Smooth muscle cell (in vitro differentiated cells): ENCODE measurements at regions not wholly inside any gene's neighbourhood (a gene's known extent, or its start where the extent isn't known, plus 50 kb on each side); places are given as distances from the start of the nearest gene placed in this dataset.

Source experiments
- DNase-seq: peaks from one replicate; lab custom pipeline; 2025; ENCODE audit not compliant: unreplicated experiment; lab: John Stamatoyannopoulos, UW
- H2AFZ ChIP-seq: fragments of 200-600 bp; sonication (generic); 2 replicates; pipeline ENCODE4 v1.6.0; 2016; ENCODE audit warnings: antibody characterized with exemption, low read depth, mild to moderate bottlenecking
- H3F3A ChIP-seq: fragments of 200-600 bp; sonication (generic); 2 replicates; pipeline ENCODE4 v1.6.0; 2017; ENCODE audit warnings: antibody characterized with exemption, low read depth
- H3K27ac ChIP-seq: fragments of 200-600 bp; sonication (generic); 2 replicates; pipeline ENCODE4 v1.5.1; 2016; ENCODE audit warnings: low read depth, mild to moderate bottlenecking
- H3K27me3 ChIP-seq: fragments of 200-600 bp; sonication (generic); 2 replicates; pipeline ENCODE4 v1.6.1; 2016; ENCODE audit warnings: low read depth, mild to moderate bottlenecking
- H3K36me3 ChIP-seq: fragments of 200-600 bp; sonication (generic); 2 replicates; pipeline ENCODE4 v1.5.1; 2016; ENCODE audit warnings: low read depth
- H3K4me1 ChIP-seq: fragments of 200-600 bp; sonication (generic); 2 replicates; pipeline ENCODE4 v1.5.1; 2016; ENCODE audit warnings: low read depth
- H3K4me2 ChIP-seq: fragments of 200-600 bp; sonication (generic); 2 replicates; pipeline ENCODE4 v1.6.0; 2016; ENCODE audit warnings: mild to moderate bottlenecking
- H3K4me3 ChIP-seq: fragments of 200-600 bp; sonication (generic); 2 replicates; pipeline ENCODE4 v1.5.1; 2016; ENCODE audit warnings: mild to moderate bottlenecking
- H3K79me2 ChIP-seq: fragments of 200-600 bp; sonication (generic); 2 replicates; pipeline ENCODE4 v1.6.0; 2016; ENCODE audit warnings: low read depth, mild to moderate bottlenecking
- H3K9ac ChIP-seq: fragments of 200-600 bp; sonication (generic); 2 replicates; pipeline ENCODE4 v1.6.0; 2016; ENCODE audit warnings: low read depth
- H3K9me3 ChIP-seq: fragments of 200-600 bp; sonication (generic); replicated peaks from 2 replicates; pipeline ENCODE4 v1.5.1; 2016; ENCODE audit warnings: low read depth
- H4K20me1 ChIP-seq: fragments of 200-600 bp; sonication (generic); 2 replicates; pipeline ENCODE4 v1.6.0; 2016; ENCODE audit warnings: low read depth
- CTCF ChIP-seq: fragments of 200-600 bp; sonication (generic); IDR thresholded peaks from 2 replicates; pipeline ENCODE4 v1.5.1; 2017; ENCODE audit warnings: borderline replicate concordance, mild to moderate bottlenecking, antibody characterized with exemption; ENCODE audit not compliant: insufficient read depth, poor library complexity, severe bottlenecking
- WGBS: methylation state at CpG from one replicate; pipeline ENCODE4 v1.1.7; 2016; ENCODE audit warnings: low lambda C conversion rate; 5-methylcytosine and 5-hydroxymethylcytosine counted together

GRCh38 chr18:66769375-66769774, 165.5 kb upstream of the CDH19 start:
- no peaks in the 10 kb centered on the region for H3K79me2 ChIP-seq

GRCh38 chr18:66764230-66764629, 160.3 kb upstream of the CDH19 start:
- Histone ChIP-seq H2AFZ (no peak overlapping the region), H3K4me3 (no peak overlapping the region), H3K27ac (no peak overlapping the region), H3K4me2 (no peak overlapping the region), H4K20me1 (no peaks in the 10 kb centered on the region), H3K9me3 (no peaks in the 10 kb centered on the region), H3K9ac (no peak overlapping the region), H3F3A (no peaks in the 10 kb centered on the region), H3K4me1 (no peaks in the 10 kb centered on the region), H3K27me3 (no peaks in the 10 kb centered on the region), H3K79me2 (no peaks in the 10 kb centered on the region), H3K36me3 (no peaks in the 10 kb centered on the region)
- no peak for DNase-seq
- TF ChIP-seq CTCF = no peak
- 90% methylated on average over 4 of the region's 4 CpGs for WGBS

More at GRCh38 chr18:66769375-66769774, 165.5 kb upstream of the CDH19 start:
- no peaks in the 10 kb centered on the region for H4K20me1 ChIP-seq
- no peak overlapping the region for H3K9ac ChIP-seq
- no peak overlapping the region for H3K4me3 ChIP-seq
- H3K27ac ChIP-seq = no peak overlapping the region
- no peak overlapping the region for H2AFZ ChIP-seq
- DNase-seq = no peak
- 87% methylated on average over 4 of the region's 4 CpGs for WGBS
- H3K36me3 ChIP-seq = no peaks in the 10 kb centered on the region
- TF ChIP-seq CTCF = no peak
- H3K9me3 ChIP-seq = no peaks in the 10 kb centered on the region
- H3K27me3 ChIP-seq = no peaks in the 10 kb centered on the region
- no peaks in the 10 kb centered on the region for H3K4me1 ChIP-seq
- no peaks in the 10 kb centered on the region for H3F3A ChIP-seq
- no peak overlapping the region for H3K4me2 ChIP-seq

GRCh38 chr18:66761166-66761565, 157.3 kb upstream of the CDH19 start:
- H2AFZ ChIP-seq = no peak overlapping the region
- H3K36me3 ChIP-seq = no peaks in the 10 kb centered on the region
- WGBS = 93% methylated on average over 4 of the region's 4 CpGs
- no peaks in the 10 kb centered on the region for H3K27me3 ChIP-seq
- H3K4me1 ChIP-seq = no peaks in the 10 kb centered on the region
- no peak for DNase-seq
- H3K4me2 ChIP-seq = no peak overlapping the region
- no peak overlapping the region for H3K4me3 ChIP-seq
- no peak overlapping the region for H3K27ac ChIP-seq
- no peak overlapping the region for H3K9ac ChIP-seq
- no peaks in the 10 kb centered on the region for H3F3A ChIP-seq
- TF ChIP-seq CTCF = no peak
- no peaks in the 10 kb centered on the region for H3K9me3 ChIP-seq
- no peaks in the 10 kb centered on the region for H3K79me2 ChIP-seq
- no peaks in the 10 kb centered on the region for H4K20me1 ChIP-seq

GRCh38 chr18:66760559-66760958, 156.7 kb upstream of the CDH19 start:
- no peak for TF ChIP-seq CTCF
- no peak overlapping the region for H3K9ac ChIP-seq
- no peaks in the 10 kb centered on the region for H3K79me2 ChIP-seq
- no peak overlapping the region for H2AFZ ChIP-seq
- 92% methylated on average over 4 of the region's 4 CpGs for WGBS
- H4K20me1 ChIP-seq = no peaks in the 10 kb centered on the region
- H3K4me3 ChIP-seq = no peak overlapping the region
- H3K27me3 ChIP-seq = no peaks in the 10 kb centered on the region
- H3K36me3 ChIP-seq = no peaks in the 10 kb centered on the region
- H3K4me2 ChIP-seq = no peak overlapping the region
- H3K27ac ChIP-seq = no peak overlapping the region
- no peaks in the 10 kb centered on the region for H3K9me3 ChIP-seq
- H3K4me1 ChIP-seq = no peaks in the 10 kb centered on the region
- H3F3A ChIP-seq = no peaks in the 10 kb centered on the region
- DNase-seq = no peak
